Endothelial cell of umbilical vein (primary cell): ENCODE measurements at regions not wholly inside any gene's neighbourhood (a gene's known extent, or its start where the extent isn't known, plus 50 kb on each side); places are given as distances from the start of the nearest gene placed in this dataset.

Source experiments
- BruUV-seq: library from RNA; stranded (reverse); fragments of 400-500 nt; replicated peaks from 2 replicates; lab custom pipeline; 2021; lab: Mats Ljungman, UMichigan
- CTCF ChIA-PET: fragments of 300-600, 350-600 bp; sonication (Branson Sonifier 250); formaldehyde crosslinking; loops from one replicate; lab custom pipeline; 2021; ENCODE audit warnings: antibody characterized with exemption, inconsistent platforms; lab: Charles Lee
- POLR2A ChIA-PET: fragments of 300-600, 350-600 bp; sonication (Branson Sonifier 250); formaldehyde crosslinking; loops from one replicate; lab custom pipeline; 2021; ENCODE audit warnings: antibody characterized with exemption, inconsistent platforms; lab: Charles Lee
- DNase-seq: peaks from one replicate; pipeline ENCODE4 v3.0.0-alpha.2; 2011; ENCODE audit warnings: low read depth, low spot score
- FAIRE-seq: peaks from 2 replicates; lab custom pipeline; 2011; peaks lifted over from hg19 to GRCh38; lab: Jason Lieb, UNC
- H2AFZ ChIP-seq: 2 replicates; pipeline ENCODE4 v1.6.0; 2012; ENCODE audit warnings: low read depth, low read length, control low read depth, inconsistent platforms
- H3K27ac ChIP-seq: 2 replicates; pipeline ENCODE4 v1.5.1; 2011; ENCODE audit warnings: low read depth, mild to moderate bottlenecking, control low read depth, low read length, moderate library complexity; ENCODE audit not compliant: insufficient read depth
- H3K27me3 ChIP-seq, 2 experiments: 2 replicates each; pipeline versions ENCODE4 v1.6.0 to v1.6.1; 2011; ENCODE audit warnings: low read length in 2 of 2, mixed read lengths in 1 of 2; ENCODE audit not compliant: control insufficient read depth in 2 of 2, insufficient read depth in 2 of 2
- H3K36me3 ChIP-seq, 2 experiments: 2 replicates in 1 of 2; 3 replicates in 1 of 2; pipeline ENCODE4 v1.5.1; 2011; ENCODE audit warnings: low read length in 2 of 2, mild to moderate bottlenecking in 1 of 2, moderate library complexity in 1 of 2; ENCODE audit not compliant: control insufficient read depth in 2 of 2, insufficient read depth in 2 of 2; ENCODE audit errors: extremely low read depth in 1 of 2
- H3K4me1 ChIP-seq: 3 replicates; pipeline ENCODE4 v1.5.1; 2011; ENCODE audit warnings: mild to moderate bottlenecking, low read length; ENCODE audit not compliant: control insufficient read depth, insufficient read depth; ENCODE audit errors: extremely low read depth
- H3K4me2 ChIP-seq: 2 replicates; pipeline ENCODE4 v1.6.1; 2011; ENCODE audit warnings: low read length, control low read depth, mixed read lengths; ENCODE audit not compliant: insufficient read depth
- H3K4me3 ChIP-seq, 3 experiments: fragments of 200-600 bp in 1 of 3; sonication (generic), shearing (Covaris generic) in 1 of 3; replicated peaks in 1 of 3; 2 replicates each; pipeline ENCODE4 v1.5.1; 2011 to 2016; ENCODE audit warnings: control low read depth in 3 of 3, low read length in 3 of 3, mild to moderate bottlenecking in 2 of 3, inconsistent platforms in 1 of 3, low read depth in 1 of 3, moderate library complexity in 1 of 3; ENCODE audit not compliant: insufficient read depth in 1 of 3
- H3K79me2 ChIP-seq: 2 replicates; pipeline ENCODE4 v1.6.0; 2012; ENCODE audit warnings: low read length, inconsistent platforms; ENCODE audit not compliant: control insufficient read depth, insufficient read depth
- H3K9ac ChIP-seq: replicated peaks from 2 replicates; pipeline ENCODE3; 2011; ENCODE audit warnings: low read length, control low read depth; ENCODE audit not compliant: insufficient read depth; ENCODE audit errors: extremely low read depth
- H3K9me1 ChIP-seq: replicated peaks from 3 replicates; pipeline ENCODE4 v1.6.0; 2011; ENCODE audit warnings: mild to moderate bottlenecking, low read length; ENCODE audit not compliant: control insufficient read depth, insufficient read depth; ENCODE audit errors: extremely low read depth
- H3K9me3 ChIP-seq: replicated peaks from 2 replicates; pipeline ENCODE4 v1.5.1; 2012; ENCODE audit warnings: low read length, inconsistent platforms; ENCODE audit not compliant: control insufficient read depth, insufficient read depth
- H4K20me1 ChIP-seq: replicated peaks from 2 replicates; pipeline ENCODE3; 2011; ENCODE audit warnings: mild to moderate bottlenecking, low read length; ENCODE audit not compliant: control insufficient read depth, insufficient read depth; ENCODE audit errors: extremely low read depth
- CTCF ChIP-seq, 2 donors: IDR thresholded peaks; 1 replicate in 1 of 2; 2 replicates in 1 of 2; pipeline ENCODE4 v1.5.1; 2011; ENCODE audit warnings: low read length in 2 of 2, mild to moderate bottlenecking in 2 of 2, moderate library complexity in 2 of 2, control low read depth in 1 of 2, inconsistent platforms in 1 of 2, low read depth in 1 of 2; ENCODE audit not compliant: insufficient read depth in 1 of 2; ENCODE audit errors: extremely low read depth in 1 of 2
- EZH2 ChIP-seq: IDR thresholded peaks from 2 replicates; pipeline ENCODE4 v1.6.1; 2012; ENCODE audit warnings: borderline replicate concordance, low read depth, mild to moderate bottlenecking, moderate library complexity, low read length, inconsistent platforms; ENCODE audit not compliant: severe bottlenecking
- FOS ChIP-seq: IDR thresholded peaks from 2 replicates; pipeline ENCODE4 v1.6.1; 2011; ENCODE audit warnings: mild to moderate bottlenecking, low read length, moderate library complexity, borderline replicate concordance; ENCODE audit not compliant: insufficient read depth
- GATA2 ChIP-seq: IDR thresholded peaks from 2 replicates; pipeline ENCODE4 v1.7.0; 2011; ENCODE audit warnings: low read depth, mild to moderate bottlenecking, moderate library complexity, mixed read lengths, low read length; ENCODE audit not compliant: insufficient read length, insufficient read depth
- JUN ChIP-seq: IDR thresholded peaks from 2 replicates; pipeline ENCODE4 v1.6.1; 2011; ENCODE audit warnings: borderline replicate concordance, low read depth; ENCODE audit not compliant: insufficient read length, insufficient read depth
- MAX ChIP-seq: IDR thresholded peaks from 2 replicates; pipeline ENCODE4 v1.6.1; 2011; ENCODE audit not compliant: insufficient read depth, insufficient read length
- MYC ChIP-seq: IDR thresholded peaks from one replicate; pipeline ENCODE4 v1.6.1; 2011; ENCODE audit warnings: mild to moderate bottlenecking, low read depth, low read length
- POLR2A ChIP-seq: IDR thresholded peaks from 2 replicates; pipeline ENCODE4 v1.6.1; 2012; ENCODE audit warnings: low read depth, mild to moderate bottlenecking, control low read depth, low read length
- POLR2AphosphoS5 ChIP-seq: IDR thresholded peaks from 2 replicates; pipeline ENCODE4 v1.6.1; 2012; ENCODE audit warnings: low read depth, mild to moderate bottlenecking, control low read depth, low read length, moderate library complexity; ENCODE audit not compliant: insufficient read depth
- dilution Hi-C: fragments of 300-500 bp; cut with MboI; formaldehyde crosslinking; loops from one replicate; pipeline ENCODE4 v1.15.0; 2019; ENCODE audit warnings: low sequenced_read_pairs; ENCODE audit not compliant: extremely low pct_ligation_motif_present
- intact Hi-C: fragments of 100-400 bp; cut with micrococcal nuclease; formaldehyde crosslinking; loops from one replicate; pipeline ENCODE4 v1.10.0; 2022

GRCh38 chr5:37971483-37972024 is 131.7 kb upstream of the GDNF start:
- intact Hi-C loops = no loop called here
- CTCF ChIA-PET = no interaction called here
- no peaks in the 10 kb centered on the region for H4K20me1 ChIP-seq
- H3K79me2 ChIP-seq = no peaks in the 10 kb centered on the region
- H3K9ac ChIP-seq = no peak overlapping the region
- dilution Hi-C loops = no loop called here
- no peak for TF ChIP-seq POLR2A
- no peak for TF ChIP-seq GATA2
- no peak for TF ChIP-seq EZH2
- TF ChIP-seq POLR2AphosphoS5 = no peak
- no peak for TF ChIP-seq CTCF (IDR thresholded peaks at IDR 0.05; ENCODE audit: extremely low read depth in 1 of 2, insufficient read depth in 1 of 2, low read depth in 1 of 2, low read length in 2 of 2)
- no peak for TF ChIP-seq MYC
- no peak for TF ChIP-seq MAX
- no peak for TF ChIP-seq FOS
- TF ChIP-seq JUN = no peak
- H3K36me3 ChIP-seq = no peaks in the 10 kb centered on the region
- no peak overlapping the region for H2AFZ ChIP-seq
- POLR2A ChIA-PET = no interaction called here
- no TSS peak for BruUV-seq
- H3K9me1 ChIP-seq = no peaks in the 10 kb centered on the region
- H3K4me1 ChIP-seq = no peaks in the 10 kb centered on the region
- no peaks in the 10 kb centered on the region for H3K9me3 ChIP-seq
- no peak overlapping the region for H3K4me3 ChIP-seq
- H3K27me3 ChIP-seq = no peaks in the 10 kb centered on the region
- no peak for DNase-seq
- no peak for FAIRE-seq
- H3K27ac ChIP-seq = no peak overlapping the region
- no peak overlapping the region for H3K4me2 ChIP-seq
